ENCODE measurements at regions not wholly inside any gene's neighbourhood (a gene's known extent, or its start where the extent isn't known, plus 50 kb on each side); places are given as distances from the start of the nearest gene placed in this dataset.

- TF ChIP-seq, protein P1, sequence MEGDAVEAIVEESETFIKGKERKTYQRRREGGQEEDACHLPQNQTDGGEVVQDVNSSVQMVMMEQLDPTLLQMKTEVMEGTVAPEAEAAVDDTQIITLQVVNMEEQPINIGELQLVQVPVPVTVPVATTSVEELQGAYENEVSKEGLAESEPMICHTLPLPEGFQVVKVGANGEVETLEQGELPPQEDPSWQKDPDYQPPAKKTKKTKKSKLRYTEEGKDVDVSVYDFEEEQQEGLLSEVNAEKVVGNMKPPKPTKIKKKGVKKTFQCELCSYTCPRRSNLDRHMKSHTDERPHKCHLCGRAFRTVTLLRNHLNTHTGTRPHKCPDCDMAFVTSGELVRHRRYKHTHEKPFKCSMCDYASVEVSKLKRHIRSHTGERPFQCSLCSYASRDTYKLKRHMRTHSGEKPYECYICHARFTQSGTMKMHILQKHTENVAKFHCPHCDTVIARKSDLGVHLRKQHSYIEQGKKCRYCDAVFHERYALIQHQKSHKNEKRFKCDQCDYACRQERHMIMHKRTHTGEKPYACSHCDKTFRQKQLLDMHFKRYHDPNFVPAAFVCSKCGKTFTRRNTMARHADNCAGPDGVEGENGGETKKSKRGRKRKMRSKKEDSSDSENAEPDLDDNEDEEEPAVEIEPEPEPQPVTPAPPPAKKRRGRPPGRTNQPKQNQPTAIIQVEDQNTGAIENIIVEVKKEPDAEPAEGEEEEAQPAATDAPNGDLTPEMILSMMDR (conservative IDR thresholded peaks at IDR 0.05): no peak
- no peak for TF ChIP-seq EZH2 (IDR thresholded peaks at IDR 0.05; ENCODE audit: low read depth)
Measured at GRCh38 chr12:3972576-3972975, 99.4 kb upstream of the PARP11 start.

Data from PC-9 (cell line).